Stomach (tissue), 8 donors: ENCODE measurements at regions not wholly inside any gene's neighbourhood (a gene's known extent, or its start where the extent isn't known, plus 50 kb on each side); places are given as distances from the start of the nearest gene placed in this dataset.

Source experiments
- DNase-seq, 2 donors: peaks; one replicate each; pipeline versions ENCODE4 v3.0.0 to v3.0.0-alpha.2; 2013 to 2019
- H3K27ac ChIP-seq, 5 donors: fragments of 200-600 bp in 4 of 5; sonication (generic) in 4 of 5; one replicate each; pipeline ENCODE4 v1.5.1; 2013 to 2019; ENCODE audit warnings: mild to moderate bottlenecking in 1 of 5, moderate library complexity in 1 of 5
- H3K27me3 ChIP-seq, 3 donors: fragments of 200-600 bp; sonication (generic); one replicate each; pipeline ENCODE4 v1.5.1; 2017 to 2019; ENCODE audit warnings: mixed run types in 1 of 3
- H3K36me3 ChIP-seq, 4 donors: fragments of 200-600 bp; sonication (generic); 1 replicate in 3 of 4; 2 replicates in 1 of 4; pipeline ENCODE4 v1.5.1; 2016 to 2019
- H3K4me1 ChIP-seq, 4 donors: fragments of 200-600 bp; sonication (generic); one replicate each; pipeline ENCODE4 v1.5.1; 2016 to 2019
- H3K4me3 ChIP-seq, 4 donors: fragments of 200-600 bp; sonication (generic) in 3 of 4; one replicate each; pipeline ENCODE4 v1.5.1; 2016 to 2019; ENCODE audit warnings: mild to moderate bottlenecking in 1 of 4
- H3K9me3 ChIP-seq, 4 donors: fragments of 200-600 bp; sonication (generic); one replicate each; pipeline ENCODE4 v1.5.1; 2016 to 2019
- CTCF ChIP-seq, 7 experiments: fragments of 450-650 bp in 4 of 7; fragments of 200-600 bp in 3 of 7; sonication (generic) in 3 of 7; IDR thresholded peaks; one replicate each; pipeline ENCODE4 v1.5.1; 2016 to 2019; ENCODE audit warnings: antibody characterized with exemption in 7 of 7, control low read depth in 2 of 7, mild to moderate bottlenecking in 1 of 7
- EP300 ChIP-seq: sonication (generic); formaldehyde crosslinking; IDR thresholded peaks from one replicate; pipeline ENCODE4 v1.6.1; 2017; ENCODE audit warnings: antibody characterized with exemption
- POLR2A ChIP-seq, 4 donors: fragments of 450-650 bp; IDR thresholded peaks; one replicate each; pipeline ENCODE4 v1.6.1; 2016; ENCODE audit warnings: antibody characterized with exemption in 4 of 4, control low read depth in 2 of 4, mild to moderate bottlenecking in 1 of 4, moderate library complexity in 1 of 4
- POLR2AphosphoS5 ChIP-seq, 3 donors: sonication (generic); formaldehyde crosslinking; IDR thresholded peaks; one replicate each; pipeline ENCODE4 v1.6.1; 2016; ENCODE audit warnings: antibody characterized with exemption in 3 of 3
- WGBS, 5 donors: extraction: QIAGEN DNeasy Blood & Tissue Kit in 3 of 5; methylation state at CpG; one replicate each; pipeline versions ENCODE4 v1.1.5 to v1.1.7; 2013 to 2018; 5-methylcytosine and 5-hydroxymethylcytosine counted together
- intact Hi-C: fragments of 100-400 bp; cut with DNase I; formaldehyde crosslinking; loops from one replicate; pipeline ENCODE4 v1.15.1; 2023; ENCODE audit warnings: low total_unique reads
- donor health status: healthy with polysubstance abuse.
- donor health status: Bipolar disorder and iron deficiency.
- donor health status: healthy.

- Histone ChIP-seq H3K27ac (no peak overlapping the region), H3K27me3 (peaks cover 0 to 16% (median 0%) of the 10 kb centered on the region in 3 donors), H3K36me3 (no peaks in the 10 kb centered on the region), H3K4me3 (no peak overlapping the region), H3K9me3 (peaks cover 0 to 12% (median 0%) of the 10 kb centered on the region in 4 donors), H3K4me1 (no peaks in the 10 kb centered on the region)
- intact Hi-C loops: no loop called here
- TF ChIP-seq CTCF (IDR thresholded peaks at IDR 0.05) (no peak), POLR2A (IDR thresholded peaks at IDR 0.05) (no peak), EP300 (no peak), POLR2AphosphoS5 (IDR thresholded peaks at IDR 0.05) (no peak)
- 53 to 73% (median 64%) methylated on average over 6 of the region's 6 CpGs for WGBS, 5 donors
- no peak for DNase-seq
Observed at GRCh38 chr3:45317710-45318109, 70.7 kb upstream of the LARS2 start.

- Histone ChIP-seq H3K27ac (no peak overlapping the region), H3K4me3 (no peak overlapping the region), H3K9me3 (peaks cover 0 to 11% (median 0%) of the 10 kb centered on the region in 4 donors), H3K4me1 (no peaks in the 10 kb centered on the region), H3K36me3 (no peaks in the 10 kb centered on the region), H3K27me3 (peaks cover 0 to 8% (median 0%) of the 10 kb centered on the region in 3 donors)
- no peak for DNase-seq
- intact Hi-C loops: no loop called here
- 60 to 80% (median 76%) methylated on average over 2 of the region's 2 CpGs for WGBS, 5 donors
- no peak for TF ChIP-seq POLR2AphosphoS5 (IDR thresholded peaks at IDR 0.05)
- no peak for TF ChIP-seq POLR2A (IDR thresholded peaks at IDR 0.05)
- TF ChIP-seq EP300: no peak
- no peak for TF ChIP-seq CTCF (IDR thresholded peaks at IDR 0.05)
Observed at GRCh38 chr3:45318689-45319088, 69.7 kb upstream of the LARS2 start.

GRCh38 chr3:45319231-45319995 lies 69.0 kb upstream of the LARS2 start:
- WGBS, 5 donors: 81 to 88% (median 86%) methylated on average over 10 of the region's 10 CpGs
- Histone ChIP-seq H3K27me3 (peaks cover 0 to 5% (median 0%) of the 10 kb centered on the region in 3 donors), H3K4me1 (no peaks in the 10 kb centered on the region), H3K4me3 (no peak overlapping the region), H3K9me3 (peaks cover 0 to 3% (median 0%) of the 10 kb centered on the region in 4 donors), H3K36me3 (no peaks in the 10 kb centered on the region), H3K27ac (no peak overlapping the region)
- no peak for TF ChIP-seq POLR2A (IDR thresholded peaks at IDR 0.05)
- intact Hi-C loops: no loop called here
- no peak for DNase-seq

- DNase-seq: no peak
- intact Hi-C loops: no loop called here
- WGBS, 5 donors: 81 to 87% (median 81%) methylated on average over 3 of the region's 3 CpGs
- Histone ChIP-seq H3K9me3 (no peaks in the 10 kb centered on the region), H3K27me3 (peaks cover 0 to 5% (median 0%) of the 10 kb centered on the region in 3 donors), H3K4me1 (no peaks in the 10 kb centered on the region), H3K27ac (no peak overlapping the region), H3K36me3 (no peaks in the 10 kb centered on the region), H3K4me3 (no peak overlapping the region)
- TF ChIP-seq POLR2AphosphoS5 (IDR thresholded peaks at IDR 0.05) (no peak), POLR2A (IDR thresholded peaks at IDR 0.05) (no peak), CTCF (IDR thresholded peaks at IDR 0.05) (no peak), EP300 (no peak)
Observed at GRCh38 chr3:45319996-45320305, 68.4 kb upstream of the LARS2 start.

- peaks cover 0 to 10% (median 0%) of the 10 kb centered on the region in 3 donors for H3K27me3 ChIP-seq
- intact Hi-C loops: no loop called here
- no peaks in the 10 kb centered on the region for H3K4me1 ChIP-seq
- WGBS, 5 donors: 58 to 76% (median 67%) methylated on average over 5 of the region's 5 CpGs
- no peaks in the 10 kb centered on the region for H3K9me3 ChIP-seq
- H3K27ac ChIP-seq: no peak overlapping the region
- DNase-seq: no peak
- TF ChIP-seq POLR2A (IDR thresholded peaks at IDR 0.05) (no peak), EP300 (no peak), POLR2AphosphoS5 (IDR thresholded peaks at IDR 0.05) (no peak), CTCF (IDR thresholded peaks at IDR 0.05) (no peak)
- no peaks in the 10 kb centered on the region for H3K36me3 ChIP-seq
- H3K4me3 ChIP-seq: no peak overlapping the region
Observed at GRCh38 chr3:45320986-45321385, 67.4 kb upstream of the LARS2 start.
